Prostate gland (tissue), 2 donors: ENCODE measurements at regions not wholly inside any gene's neighbourhood (a gene's known extent, or its start where the extent isn't known, plus 50 kb on each side); places are given as distances from the start of the nearest gene placed in this dataset.

Source experiments
- POLR2A ChIP-seq: fragments of 450-650 bp; IDR thresholded peaks from one replicate; pipeline ENCODE4 v1.6.1; 2016; ENCODE audit warnings: antibody characterized with exemption, mild to moderate bottlenecking
- POLR2AphosphoS5 ChIP-seq: sonication (generic); formaldehyde crosslinking; IDR thresholded peaks from one replicate; pipeline ENCODE4 v1.6.1; 2017; ENCODE audit warnings: antibody characterized with exemption
- TF ChIP-seq, protein P1 (sequence below), 4 experiments: fragments of 200-600 bp in 2 of 4; fragments of 450-650 bp in 2 of 4; sonication (generic) in 2 of 4; IDR thresholded peaks; 1 replicate in 3 of 4; 2 replicates in 1 of 4; pipeline ENCODE4 v1.5.1; 2016 to 2019; ENCODE audit warnings: antibody characterized with exemption in 4 of 4, mild to moderate bottlenecking in 2 of 4, moderate library complexity in 2 of 4

DNA sequence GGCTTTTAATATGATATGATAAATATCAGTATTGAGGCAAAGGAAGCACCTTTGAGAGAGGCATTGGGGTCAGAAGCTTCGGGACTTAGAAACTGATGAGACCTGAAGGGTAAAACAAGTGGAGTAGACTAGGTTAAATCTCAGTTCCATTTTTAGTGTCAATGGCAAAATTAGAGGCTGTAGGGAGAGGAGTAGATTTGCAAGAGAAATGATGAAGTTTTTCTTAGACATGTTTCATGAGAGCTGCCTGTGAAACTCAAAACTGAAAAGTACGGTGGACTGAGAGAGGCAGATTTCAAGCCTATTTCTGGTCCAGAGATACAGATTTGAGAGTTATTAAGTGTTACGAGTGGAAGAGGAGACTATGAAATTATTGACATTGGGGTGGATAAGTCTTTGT is 278.5 kb downstream of the TAF11L14 start:
- TF ChIP-seq, protein P1, sequence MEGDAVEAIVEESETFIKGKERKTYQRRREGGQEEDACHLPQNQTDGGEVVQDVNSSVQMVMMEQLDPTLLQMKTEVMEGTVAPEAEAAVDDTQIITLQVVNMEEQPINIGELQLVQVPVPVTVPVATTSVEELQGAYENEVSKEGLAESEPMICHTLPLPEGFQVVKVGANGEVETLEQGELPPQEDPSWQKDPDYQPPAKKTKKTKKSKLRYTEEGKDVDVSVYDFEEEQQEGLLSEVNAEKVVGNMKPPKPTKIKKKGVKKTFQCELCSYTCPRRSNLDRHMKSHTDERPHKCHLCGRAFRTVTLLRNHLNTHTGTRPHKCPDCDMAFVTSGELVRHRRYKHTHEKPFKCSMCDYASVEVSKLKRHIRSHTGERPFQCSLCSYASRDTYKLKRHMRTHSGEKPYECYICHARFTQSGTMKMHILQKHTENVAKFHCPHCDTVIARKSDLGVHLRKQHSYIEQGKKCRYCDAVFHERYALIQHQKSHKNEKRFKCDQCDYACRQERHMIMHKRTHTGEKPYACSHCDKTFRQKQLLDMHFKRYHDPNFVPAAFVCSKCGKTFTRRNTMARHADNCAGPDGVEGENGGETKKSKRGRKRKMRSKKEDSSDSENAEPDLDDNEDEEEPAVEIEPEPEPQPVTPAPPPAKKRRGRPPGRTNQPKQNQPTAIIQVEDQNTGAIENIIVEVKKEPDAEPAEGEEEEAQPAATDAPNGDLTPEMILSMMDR (IDR thresholded peaks at IDR 0.05) = no peak
- TF ChIP-seq POLR2A (no peak), POLR2AphosphoS5 (no peak)
